HUDEP-2 (cell line): ENCODE measurements at regions not wholly inside any gene's neighbourhood (a gene's known extent, or its start where the extent isn't known, plus 50 kb on each side); places are given as distances from the start of the nearest gene placed in this dataset.

Experiments used
- DNase-seq, 76 experiments: peaks; one replicate each; lab custom pipeline; 2025; ENCODE audit not compliant: unreplicated experiment in 76 of 76; lab: John Stamatoyannopoulos, UW

- DNase-seq, result no peak
Observed at GRCh38 chr19:20254121-20254520, 87.1 kb downstream of the ZNF486 start.

DNA sequence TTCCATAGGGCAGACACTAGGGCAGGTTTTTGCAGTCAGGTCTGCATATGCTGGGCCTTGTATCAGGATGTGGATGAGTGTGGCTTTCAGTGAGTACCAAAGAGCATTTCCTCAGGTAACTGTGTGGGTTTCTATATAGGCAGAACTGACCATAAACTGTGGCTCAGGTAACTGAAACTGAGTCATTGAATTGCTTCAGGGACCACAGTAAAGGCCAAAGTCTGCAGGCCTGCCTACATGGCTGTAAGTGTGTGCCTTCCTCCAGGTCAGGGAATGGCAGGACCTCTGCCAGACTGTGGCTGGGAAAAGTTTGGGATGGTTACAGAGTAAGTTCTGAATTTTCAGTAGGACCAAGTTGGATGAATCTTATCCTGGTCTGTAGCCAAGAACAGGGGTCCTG is 85.6 kb downstream of the ZNF486 start:
- DNase-seq, result no peak

DNA sequence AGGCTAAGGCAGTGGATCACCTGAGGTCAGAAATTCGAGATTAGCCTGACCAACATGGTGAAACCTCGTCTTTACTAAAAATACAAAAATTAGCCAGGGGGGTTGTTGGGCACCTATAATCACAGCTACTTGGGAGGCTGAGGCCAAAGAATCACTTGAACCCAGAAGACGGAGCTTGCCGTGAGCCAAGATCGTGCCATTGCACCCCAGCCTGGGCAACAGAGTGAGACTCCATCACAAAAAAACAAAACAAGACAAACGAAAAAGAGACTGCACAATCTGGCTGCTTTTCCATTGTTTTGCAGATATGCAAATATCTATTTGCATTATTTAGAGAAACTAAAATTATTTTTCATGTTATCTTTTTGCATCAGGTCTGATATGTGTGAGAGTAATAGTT is 83.6 kb downstream of the ZNF486 start:
- no peak for DNase-seq

DNA sequence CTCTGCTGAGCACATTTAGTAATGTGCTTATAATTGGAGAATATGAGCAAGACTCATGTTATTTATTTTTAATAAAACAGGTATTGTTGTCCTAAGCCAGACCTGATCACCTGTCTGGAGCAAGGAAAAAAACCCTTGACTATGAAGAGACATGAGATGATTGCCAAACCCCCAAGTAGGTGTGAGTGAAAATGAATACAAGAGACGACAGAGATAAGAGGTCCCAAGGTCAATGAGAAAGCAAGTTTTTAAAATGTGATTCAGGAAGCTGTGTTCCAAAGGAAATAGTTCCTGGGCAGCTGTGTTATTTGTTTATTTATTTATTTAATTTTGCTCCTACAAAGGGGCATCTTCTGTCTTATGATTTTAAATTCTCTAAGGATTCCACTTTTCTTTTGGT is 83.1 kb downstream of the ZNF486 start:
- no peak for DNase-seq
